Heart left ventricle (tissue), 16 donors: ENCODE measurements at regions not wholly inside any gene's neighbourhood (a gene's known extent, or its start where the extent isn't known, plus 50 kb on each side); places are given as distances from the start of the nearest gene placed in this dataset.

ENCODE experiments used
- ATAC-seq, 4 donors: fragments of 200-7000 bp; cut with Tn5 transposase; one replicate each; pipeline ENCODE4 v1.9.1; 2020 to 2022; ENCODE audit warnings: moderate library complexity in 4 of 4, mild to moderate bottlenecking in 3 of 4, moderate number of reproducible peaks in 1 of 4
- DNase-seq, 5 donors: peaks; one replicate each; pipeline ENCODE4 v3.0.0-alpha.2; 2020
- H3K27ac ChIP-seq, 12 donors: fragments of 200-600 bp; sonication (generic) in 4 of 12; one replicate each; pipeline versions ENCODE4 v1.5.0 to v1.8.0; 2016 to 2022; ENCODE audit warnings: mild to moderate bottlenecking in 2 of 12
- H3K27me3 ChIP-seq, 9 donors: fragments of 200-600 bp; sonication (generic) in 2 of 9; one replicate each; pipeline versions ENCODE4 v1.5.1 to v1.8.0; 2016 to 2022; ENCODE audit warnings: mild to moderate bottlenecking in 3 of 9
- H3K36me3 ChIP-seq, 9 donors: fragments of 200-600 bp; sonication (generic) in 2 of 9; one replicate each; pipeline versions ENCODE4 v1.5.0 to v1.8.0; 2018 to 2022; ENCODE audit warnings: mild to moderate bottlenecking in 2 of 9
- H3K4me1 ChIP-seq, 12 donors: fragments of 200-600 bp; sonication (generic) in 4 of 12; one replicate each; pipeline versions ENCODE4 v1.5.0 to v1.8.0; 2016 to 2022; ENCODE audit warnings: mild to moderate bottlenecking in 3 of 12
- H3K4me3 ChIP-seq, 12 donors: fragments of 200-600 bp; sonication (generic) in 4 of 12; one replicate each; pipeline versions ENCODE4 v1.5.0 to v1.8.0; 2017 to 2022; ENCODE audit warnings: mild to moderate bottlenecking in 9 of 12, moderate library complexity in 4 of 12
- H3K9me3 ChIP-seq, 12 donors: fragments of 200-600 bp; sonication (generic) in 4 of 12; one replicate each; pipeline versions ENCODE4 v1.5.0 to v1.8.0; 2016 to 2022; ENCODE audit warnings: mild to moderate bottlenecking in 1 of 12
- POLR2A ChIP-seq, 2 donors: fragments of 450-650 bp; IDR thresholded peaks; one replicate each; pipeline ENCODE4 v1.6.1; 2017; ENCODE audit warnings: antibody characterized with exemption in 2 of 2, mild to moderate bottlenecking in 2 of 2, moderate library complexity in 2 of 2
- WGBS, 4 donors: extraction: QIAGEN DNeasy Blood & Tissue Kit in 2 of 4; methylation state at CpG; one replicate each; pipeline versions ENCODE4 v1.1.5 to v1.1.7; 2013 to 2018; 5-methylcytosine and 5-hydroxymethylcytosine counted together
- intact Hi-C, 10 donors: fragments of 100-400 bp; cut with DNase I; formaldehyde crosslinking; loops; one replicate each; pipeline versions ENCODE4 v1.11.1 to v1.14.2; 2022
- TF ChIP-seq, protein P1 (sequence below), 12 donors: fragments of 200-600 bp; sonication (generic) in 4 of 12; IDR thresholded peaks; one replicate each; pipeline versions ENCODE4 v1.5.0 to v1.8.0; 2018 to 2022; ENCODE audit warnings: antibody characterized with exemption in 12 of 12, mild to moderate bottlenecking in 5 of 12
- donor health status: ischemic (EF 13 %, LVEDD 7.1; RV severe dilation, severe dysfunction).
- donor health status: healthy with polysubstance abuse.
- donor health status: DM: no; HTN: yes; CAD: no.
- donor health status: DM: no; HTN: no; CAD: no.
- donor health status: ischemic (EF 25% LVEDD 6.9; RV normal size, moderate dysfunction).
- donor health status: ischemic (EF 25% LVEDD 5.7; RV mildly dilated, moderate dysfunction).
- donor health status: healthy.
- donor health status: DM: yes; HTN: yes; CAD: no.
- donor health status: ischemic (EF 35%, LVEDD 5.7; RV mildly dilated, moderate dysfunction).
- donor health status: nonischemic (EF 11% LVEDD 7.7; RV severe dilation, severe dysfunction).
- donor health status: DM: yes; HTN: yes; CAD: no.
- donor health status: PGD.
- donor health status: ischemic (EF 29% LVEDD 5.4; RV normal size, mild dysfunction).
- donor health status: nonischemic (EF 23%, LVEDD 6.1; RV moderate dilation, normal function).

DNA sequence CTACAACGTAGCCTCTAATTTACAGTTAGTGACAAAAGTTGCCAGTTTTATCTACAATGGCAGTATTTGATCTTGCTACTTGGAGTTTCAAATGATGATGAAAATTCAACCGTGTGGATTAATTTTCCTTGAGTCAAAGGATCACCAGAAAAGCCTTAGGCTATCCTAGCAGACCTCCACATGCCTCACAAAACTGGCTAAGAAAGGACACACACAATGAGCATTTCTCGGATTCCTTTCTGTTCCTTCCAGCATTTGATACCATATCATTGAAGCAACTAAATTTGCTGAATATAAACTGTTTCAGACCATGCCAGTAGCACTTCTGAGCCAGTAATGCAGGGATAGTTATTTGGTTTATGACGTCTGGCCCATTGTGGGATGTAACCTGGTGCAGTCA is 587.4 kb upstream of the MDFIC2 start:
- no peak for DNase-seq
- intact Hi-C loops: no loop called here
- H3K27me3 ChIP-seq: no peaks in the 10 kb centered on the region
- no peaks in the 10 kb centered on the region for H3K4me1 ChIP-seq
- WGBS, 4 donors: 83 to 93% (median 88%) methylated on average over 4 of the region's 4 CpGs
- no peak overlapping the region for H3K4me3 ChIP-seq
- TF ChIP-seq, protein P1, sequence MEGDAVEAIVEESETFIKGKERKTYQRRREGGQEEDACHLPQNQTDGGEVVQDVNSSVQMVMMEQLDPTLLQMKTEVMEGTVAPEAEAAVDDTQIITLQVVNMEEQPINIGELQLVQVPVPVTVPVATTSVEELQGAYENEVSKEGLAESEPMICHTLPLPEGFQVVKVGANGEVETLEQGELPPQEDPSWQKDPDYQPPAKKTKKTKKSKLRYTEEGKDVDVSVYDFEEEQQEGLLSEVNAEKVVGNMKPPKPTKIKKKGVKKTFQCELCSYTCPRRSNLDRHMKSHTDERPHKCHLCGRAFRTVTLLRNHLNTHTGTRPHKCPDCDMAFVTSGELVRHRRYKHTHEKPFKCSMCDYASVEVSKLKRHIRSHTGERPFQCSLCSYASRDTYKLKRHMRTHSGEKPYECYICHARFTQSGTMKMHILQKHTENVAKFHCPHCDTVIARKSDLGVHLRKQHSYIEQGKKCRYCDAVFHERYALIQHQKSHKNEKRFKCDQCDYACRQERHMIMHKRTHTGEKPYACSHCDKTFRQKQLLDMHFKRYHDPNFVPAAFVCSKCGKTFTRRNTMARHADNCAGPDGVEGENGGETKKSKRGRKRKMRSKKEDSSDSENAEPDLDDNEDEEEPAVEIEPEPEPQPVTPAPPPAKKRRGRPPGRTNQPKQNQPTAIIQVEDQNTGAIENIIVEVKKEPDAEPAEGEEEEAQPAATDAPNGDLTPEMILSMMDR (IDR thresholded peaks at IDR 0.05): no peak
- no peak for TF ChIP-seq POLR2A (IDR thresholded peaks at IDR 0.05)
- H3K36me3 ChIP-seq: no peaks in the 10 kb centered on the region
- no peak overlapping the region for H3K27ac ChIP-seq
- H3K9me3 ChIP-seq: peaks cover 0 to 16% (median 0%) of the 10 kb centered on the region in 12 donors
- ATAC-seq: no peak

DNA sequence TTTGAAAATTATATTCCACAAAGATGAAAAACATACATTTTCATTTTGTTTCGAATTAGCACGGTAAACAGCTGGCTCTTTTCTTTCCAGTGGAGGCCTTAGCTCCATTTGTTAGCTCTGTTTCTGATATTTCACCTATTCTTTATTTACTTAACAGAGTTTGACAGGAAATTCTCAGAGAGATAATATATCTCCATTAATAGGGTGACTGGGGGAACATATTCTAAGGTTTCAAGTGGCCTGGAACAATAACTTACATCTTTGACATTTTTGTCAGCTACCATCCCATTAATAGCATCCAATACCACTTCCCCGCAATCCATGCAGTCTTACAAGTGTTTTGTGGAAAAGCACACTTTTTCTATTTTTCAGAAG is 577.6 kb upstream of the MDFIC2 start:
- intact Hi-C loops: no loop called here
- no peak for DNase-seq

DNA sequence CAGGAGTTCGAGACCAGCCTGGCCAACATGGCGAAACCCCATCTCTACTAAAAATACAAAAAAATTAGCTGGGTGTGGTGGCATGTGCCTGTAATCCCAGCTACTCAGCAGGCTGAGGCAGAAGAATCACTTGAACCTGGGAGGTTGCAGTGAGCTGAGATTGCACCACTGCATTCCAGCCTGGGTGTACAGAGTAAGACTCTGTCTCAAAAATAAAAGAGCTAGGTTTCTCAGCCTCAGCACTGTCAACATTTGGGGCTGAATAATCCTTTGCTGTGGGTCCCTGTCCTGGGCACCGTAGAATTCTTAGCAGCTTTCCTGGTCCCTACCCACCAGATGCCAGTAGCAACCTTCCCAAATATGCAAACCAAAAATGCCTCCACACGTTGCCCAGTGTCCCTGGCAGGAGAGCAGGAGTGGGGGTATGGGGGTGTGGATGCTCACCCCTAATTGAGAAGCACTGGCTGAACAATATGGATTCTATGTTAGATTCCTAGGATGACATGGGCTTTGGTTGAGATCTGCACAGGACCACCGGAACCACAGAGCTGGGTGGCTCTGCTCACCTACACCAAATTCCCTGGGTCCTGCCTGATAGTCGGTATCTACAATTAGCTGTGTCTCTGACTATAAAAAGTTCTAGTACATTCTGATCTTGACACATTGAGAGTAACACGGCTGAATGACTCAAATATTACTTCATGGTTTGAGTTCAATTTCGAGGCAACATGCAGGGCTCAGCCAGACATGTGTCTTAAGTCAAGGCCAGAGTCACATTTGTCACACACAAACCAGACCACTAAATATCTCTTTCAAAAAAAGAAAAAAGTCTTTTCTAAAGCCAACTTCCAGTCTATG is 577.0 kb upstream of the MDFIC2 start:
- WGBS, 4 donors: 54 to 73% (median 61%) methylated on average over 6 to 8 of the region's 8 CpGs
- intact Hi-C loops: no loop called here
- no peaks in the 10 kb centered on the region for H3K36me3 ChIP-seq
- H3K4me1 ChIP-seq: peaks cover 0 to 15% (median 7%) of the 10 kb centered on the region in 12 donors
- DNase-seq: peak in 1 of 5 donors; percentile 28
- TF ChIP-seq POLR2A (IDR thresholded peaks at IDR 0.05): no peak
- TF ChIP-seq, protein P1 (IDR thresholded peaks at IDR 0.05): no peak
- H3K27me3 ChIP-seq: no peaks in the 10 kb centered on the region
- peak; percentile 85 to 98 (median 96) for ATAC-seq
- H3K9me3 ChIP-seq: no peaks in the 10 kb centered on the region
- H3K4me3 ChIP-seq: no peak overlapping the region
- peak overlapping the region in 6 of 12 donors; percentile 9 to 55 (median 40) for H3K27ac ChIP-seq

More for the DNA sequence above, 577.6 kb upstream of the MDFIC2 start:
- 76 to 90% (median 83%) methylated on average over 3 of the region's 3 CpGs for WGBS, 4 donors
- H3K4me1 ChIP-seq: peaks cover 0 to 15% (median 7%) of the 10 kb centered on the region in 12 donors
- H3K36me3 ChIP-seq: no peaks in the 10 kb centered on the region
- ATAC-seq: no peak
- H3K9me3 ChIP-seq: no peaks in the 10 kb centered on the region
- H3K27ac ChIP-seq: peak overlapping the region in 5 of 12 donors; percentile 9 to 43 (median 19)
- no peaks in the 10 kb centered on the region for H3K27me3 ChIP-seq
- H3K4me3 ChIP-seq: no peak overlapping the region
- TF ChIP-seq, protein P1 (IDR thresholded peaks at IDR 0.05): no peak
- no peak for TF ChIP-seq POLR2A (IDR thresholded peaks at IDR 0.05)

DNA sequence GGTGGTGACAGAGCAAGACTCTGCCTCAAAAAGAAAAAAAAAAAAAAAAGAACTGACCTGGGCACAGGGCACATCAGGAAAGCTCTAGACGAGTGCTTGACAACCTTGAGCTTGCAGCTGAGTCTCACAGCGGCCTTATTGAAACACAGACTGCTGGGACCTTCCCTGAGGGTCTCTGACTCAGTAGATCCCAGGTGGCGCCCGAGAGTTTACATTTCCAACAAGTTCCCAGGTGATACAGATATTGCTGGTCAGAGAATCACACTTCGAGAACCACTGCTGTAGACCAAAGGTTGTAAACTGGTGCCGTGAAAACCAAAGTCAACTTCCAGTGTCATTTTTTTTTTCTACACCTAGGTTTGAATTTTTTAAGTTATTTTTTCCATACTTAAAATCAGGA is 573.2 kb upstream of the MDFIC2 start:
- Histone ChIP-seq H3K9me3 (no peaks in the 10 kb centered on the region), H3K27ac (no peak overlapping the region), H3K27me3 (no peaks in the 10 kb centered on the region), H3K4me3 (no peak overlapping the region), H3K4me1 (peaks cover 0 to 14% (median 7%) of the 10 kb centered on the region in 12 donors), H3K36me3 (no peaks in the 10 kb centered on the region)
- no peak for ATAC-seq
- no peak for DNase-seq
- no peak for TF ChIP-seq POLR2A (IDR thresholded peaks at IDR 0.05)
- TF ChIP-seq, protein P1 (IDR thresholded peaks at IDR 0.05): no peak
- WGBS, 4 donors: 89 to 95% (median 91%) methylated on average over 6 of the region's 6 CpGs
- intact Hi-C loops: no loop called here
